NCI-H526 treated with DMSO at 0.1 percent for 48 hours (cell line): ENCODE measurements at regions not wholly inside any gene's neighbourhood (a gene's known extent, or its start where the extent isn't known, plus 50 kb on each side); places are given as distances from the start of the nearest gene placed in this dataset.
A peak's percentile ranks its signal among the peaks of the same experiment; 100 is the strongest.
"Not testable (repeated sequence)": the region's sequence is repeated elsewhere in the genome, so short reads cannot be mapped to it uniquely, and the experiment has no call there.

Source experiments
- DNase-seq: peaks from one replicate; lab custom pipeline; 2025; lab: John Stamatoyannopoulos, UW

DNA sequence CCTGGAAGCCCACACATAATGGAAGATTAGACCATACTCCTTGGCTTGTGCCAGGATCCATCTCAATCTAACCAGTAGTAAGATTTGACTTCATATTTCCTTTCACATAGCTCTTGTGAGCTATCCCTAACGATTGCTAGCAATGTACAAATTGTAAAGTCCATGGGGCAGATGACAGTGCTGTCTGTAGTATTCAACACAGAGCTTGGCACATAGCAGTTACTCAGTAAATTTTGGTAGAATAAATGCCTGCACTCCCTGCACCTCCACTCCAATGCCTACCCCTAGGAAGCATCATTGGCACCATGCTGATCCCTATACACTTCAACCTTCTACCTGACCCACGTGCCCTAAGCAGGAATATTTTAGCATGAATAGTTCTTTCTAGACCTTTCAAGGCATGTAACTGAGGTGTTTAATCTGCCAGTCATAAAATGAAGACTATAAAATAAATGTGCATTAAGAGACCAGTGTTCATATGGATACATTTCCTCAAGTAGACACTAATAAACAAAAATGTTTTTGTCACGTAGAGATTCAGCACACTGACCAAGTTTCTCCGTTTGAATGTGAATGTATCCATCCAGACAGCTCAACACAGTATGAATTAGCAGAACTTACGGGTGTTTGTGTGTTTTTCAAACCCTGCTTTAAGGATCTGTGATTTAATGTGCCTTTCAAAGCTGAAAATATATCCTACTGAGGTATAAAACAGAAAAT, 98.8 kb downstream of the BMP4 start:
- DNase-seq, result no peak

DNA sequence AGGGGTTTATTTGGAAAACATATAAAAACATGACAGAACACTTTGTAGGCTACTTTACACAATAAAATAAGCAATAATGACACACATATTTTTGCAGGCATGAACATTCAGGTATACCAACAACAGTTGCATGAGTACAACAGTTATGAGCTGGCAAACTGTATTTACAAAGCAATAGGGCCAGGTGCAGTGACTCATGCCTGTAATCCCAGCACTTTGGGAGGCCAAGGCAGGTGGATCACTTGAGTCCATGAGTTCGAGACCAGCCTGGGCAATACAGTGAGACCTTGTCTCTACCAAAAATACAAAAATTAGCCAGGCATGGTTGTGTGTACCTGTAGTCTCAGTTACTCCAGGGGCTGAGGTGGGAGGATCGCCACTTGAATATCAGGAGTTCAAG, 101.1 kb downstream of the BMP4 start:
- no peak for DNase-seq

DNA sequence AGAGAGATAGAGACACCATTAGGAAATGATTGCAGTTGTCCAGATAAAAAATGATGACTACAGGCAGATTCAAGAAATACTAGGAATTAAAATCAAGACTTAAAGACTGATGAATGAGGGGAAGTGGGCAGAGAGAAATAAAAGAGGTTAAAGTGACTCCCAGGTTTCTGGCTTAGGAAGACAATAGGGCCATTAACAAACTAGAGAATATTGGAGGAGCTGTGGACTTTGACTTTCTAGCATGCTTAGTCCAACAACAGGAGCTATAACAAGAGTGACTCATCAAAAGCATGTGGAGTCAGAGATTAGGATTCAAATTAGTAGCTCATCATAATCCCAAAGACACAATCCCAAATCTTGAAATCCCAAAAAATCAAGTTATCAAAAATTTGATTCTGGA, 101.5 kb downstream of the BMP4 start:
- no peak for DNase-seq

DNA sequence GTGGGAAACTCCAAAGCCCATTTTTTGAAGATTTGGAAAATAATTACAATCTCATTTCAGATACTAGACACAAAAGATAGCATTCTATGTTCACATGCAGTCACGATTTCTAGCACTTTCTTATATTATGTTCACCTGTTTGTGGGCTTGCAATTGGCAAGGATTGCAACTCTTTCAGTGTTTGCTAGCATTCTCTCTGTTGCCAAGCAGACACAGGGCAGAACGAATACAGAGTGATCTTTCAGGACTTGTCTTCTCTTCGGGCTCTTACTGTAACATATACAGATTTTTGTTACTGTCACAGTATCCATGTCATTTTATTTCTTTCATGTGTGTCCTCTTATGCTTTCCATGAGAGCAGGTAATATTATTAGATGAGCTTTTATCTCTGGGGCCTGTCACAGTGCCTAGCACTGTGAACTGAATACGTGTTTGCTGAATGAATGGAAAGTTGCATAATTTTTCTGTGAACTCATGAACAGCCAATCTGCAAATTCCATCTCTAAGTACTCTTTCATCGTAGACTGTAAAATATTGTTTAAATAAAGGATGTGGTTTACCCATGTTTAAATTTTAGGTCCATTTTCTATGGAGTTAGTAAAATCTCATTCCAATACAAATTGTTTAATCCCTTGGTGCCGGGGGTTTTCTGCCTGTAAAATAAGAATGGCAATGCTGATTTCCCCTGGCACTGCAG, 105.1 kb downstream of the BMP4 start:
- DNase-seq, result no peak

DNA sequence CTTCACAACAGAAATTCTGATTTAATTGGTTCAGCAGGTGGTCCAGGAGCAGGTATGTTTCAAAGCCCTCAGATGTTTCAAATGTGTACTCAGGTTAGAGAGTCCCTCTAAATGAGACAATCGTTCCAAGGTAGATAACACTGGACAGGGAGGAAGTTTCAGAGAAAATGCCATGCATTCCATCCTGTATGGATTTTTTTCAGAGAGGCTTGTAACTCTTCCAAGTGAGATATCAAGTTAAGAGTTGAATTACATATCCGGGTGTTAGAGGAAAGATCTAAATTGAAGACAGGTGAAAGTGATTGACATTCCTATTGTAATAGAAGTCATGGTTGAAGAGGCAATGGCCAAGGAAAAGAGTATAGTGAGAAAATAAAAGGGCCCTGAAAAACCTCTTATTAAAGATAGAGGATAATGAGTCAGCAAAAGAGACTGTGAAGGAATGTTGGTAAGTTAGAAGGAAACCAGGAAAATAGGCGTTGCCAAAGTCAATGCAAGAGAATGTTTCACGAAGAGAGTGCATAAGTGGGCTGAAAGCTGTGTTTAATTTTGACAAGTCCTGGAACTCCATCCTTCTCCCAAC, 105.8 kb downstream of the BMP4 start:
- DNase-seq, result no peak

DNA sequence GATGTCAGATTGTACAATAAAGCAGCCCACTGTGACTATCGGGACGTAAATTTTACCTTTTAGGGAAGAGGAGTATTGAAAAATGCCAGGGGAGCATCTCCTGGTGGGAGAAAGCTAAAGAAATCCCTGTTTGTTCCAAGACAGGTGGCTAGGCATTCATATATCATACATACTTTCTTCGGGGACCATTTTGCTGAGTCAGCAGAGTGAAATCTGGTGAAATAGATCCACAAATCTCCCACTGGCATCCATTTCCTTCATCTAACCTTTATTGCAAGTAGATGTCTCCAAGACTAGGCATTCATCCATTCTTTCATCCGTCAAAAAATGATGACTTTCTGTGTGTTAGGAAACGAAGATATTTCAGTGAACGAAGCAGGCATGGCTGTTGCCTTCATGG, 107.1 kb downstream of the BMP4 start:
- no peak for DNase-seq

DNA sequence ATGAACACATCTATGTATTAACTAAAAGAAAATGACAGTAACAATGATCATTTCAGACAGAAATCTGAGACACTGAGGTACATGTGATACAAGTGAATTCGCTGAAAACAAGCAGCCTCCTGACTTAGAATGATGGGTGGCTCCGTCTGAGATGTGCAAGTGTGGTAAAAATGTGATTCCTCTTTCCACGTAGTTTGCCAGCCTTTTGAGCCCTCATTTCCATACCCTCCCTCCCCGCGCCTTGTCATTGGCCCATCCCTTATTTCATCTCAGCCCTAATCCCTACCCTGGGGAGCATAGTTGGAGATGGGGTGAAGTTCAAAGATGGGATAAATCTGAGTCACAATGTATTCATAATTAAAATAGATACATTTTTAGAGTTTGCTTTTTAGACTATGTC, 107.8 kb downstream of the BMP4 start:
- DNase-seq, result no peak

DNA sequence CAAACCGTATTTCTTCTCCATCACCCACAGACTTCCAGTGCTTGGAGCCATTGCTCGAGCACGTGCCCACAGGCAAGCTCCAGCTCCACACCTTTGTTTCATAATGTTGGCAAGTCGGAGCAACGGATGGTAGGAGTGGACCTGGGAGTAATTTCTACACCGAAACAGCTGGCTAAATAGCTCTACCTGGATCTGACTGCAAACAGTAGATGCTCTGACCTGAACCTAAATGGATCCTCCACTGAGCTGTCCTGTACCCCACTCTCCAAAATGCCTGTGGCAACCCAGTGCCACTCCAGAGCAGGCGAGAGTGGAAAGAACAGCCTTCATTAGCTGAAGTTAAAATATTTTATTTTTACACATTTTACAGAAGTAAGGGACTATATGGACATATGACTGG, 108.7 kb downstream of the BMP4 start:
- DNase-seq, result no peak

DNA sequence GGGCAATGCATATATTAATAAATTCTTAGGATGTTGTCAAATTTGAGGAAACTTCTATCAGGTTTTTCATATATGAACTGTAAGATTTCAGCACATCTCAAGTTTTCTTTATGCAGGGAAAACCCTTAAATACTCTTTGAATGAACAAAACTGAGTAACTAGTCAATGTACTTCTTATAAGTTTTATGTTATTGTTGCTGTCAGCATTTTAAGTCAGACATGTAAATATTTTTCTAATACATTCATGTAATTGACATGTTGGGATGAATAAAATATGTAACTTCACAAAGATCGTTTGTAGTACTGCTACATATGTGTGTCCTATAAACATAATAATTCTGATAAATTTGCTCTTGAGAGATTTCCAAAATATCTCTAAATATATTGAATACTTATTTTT, 109.6 kb downstream of the BMP4 start:
- no peak for DNase-seq

DNA sequence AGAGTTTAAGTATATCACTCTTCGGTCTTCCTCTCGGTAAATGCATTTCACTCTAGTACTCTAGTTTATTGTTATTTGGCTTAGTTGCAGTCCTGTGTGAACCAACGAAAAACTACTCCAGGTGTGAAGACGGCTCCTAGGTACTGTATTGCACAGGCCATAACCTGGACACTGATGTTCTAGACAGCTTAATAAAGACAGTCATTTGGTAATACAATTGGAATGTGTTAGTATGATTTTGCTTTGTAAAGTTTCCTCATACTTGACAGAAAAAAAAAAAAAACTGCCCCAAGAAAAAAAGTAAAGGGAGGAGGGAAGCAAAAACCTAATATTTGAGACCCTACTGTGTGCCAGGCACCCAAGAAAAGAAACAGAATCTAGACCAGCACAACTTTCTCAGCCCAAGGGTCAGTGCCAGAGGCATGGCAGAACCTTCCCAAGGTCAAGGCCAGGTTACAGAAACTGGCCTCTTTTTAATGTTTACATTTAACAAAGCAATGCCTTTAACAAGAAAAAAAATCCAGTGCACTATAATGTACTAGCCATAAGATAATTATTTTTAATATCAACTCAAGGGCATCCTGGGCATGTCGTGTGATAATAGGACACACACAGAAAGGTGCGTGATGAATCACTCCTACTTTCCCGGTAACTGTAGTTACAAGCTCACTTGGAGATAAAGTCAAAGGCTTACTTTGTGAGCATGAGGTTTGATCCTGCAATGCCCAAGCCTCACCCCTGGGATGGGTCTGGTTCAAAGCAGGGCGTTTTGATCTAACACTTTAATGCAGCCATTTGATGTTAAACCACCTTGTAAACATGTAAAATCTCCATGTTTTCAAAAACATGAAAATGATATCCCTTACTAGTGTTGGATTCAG, 110.6 kb downstream of the BMP4 start:
- no peak for DNase-seq

DNA sequence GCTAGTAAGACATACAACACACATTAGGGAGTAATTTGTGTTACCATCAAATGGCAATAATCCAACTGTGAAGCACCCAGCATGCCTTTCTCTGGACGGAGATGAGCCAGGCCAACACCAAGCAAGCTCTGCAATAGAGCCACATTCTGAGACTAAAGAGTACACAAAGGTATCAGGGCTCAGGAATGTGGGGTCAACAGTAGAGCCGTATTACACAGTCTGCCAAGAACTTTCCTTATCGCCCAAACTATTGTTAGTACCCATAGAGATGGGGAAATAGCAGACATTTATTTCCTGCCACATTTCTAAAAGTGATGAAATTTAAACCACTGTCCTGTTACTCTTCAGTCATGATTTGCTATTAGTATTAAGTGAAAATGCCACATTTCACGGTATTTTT, 113.7 kb downstream of the BMP4 start:
- DNase-seq, result no peak

DNA sequence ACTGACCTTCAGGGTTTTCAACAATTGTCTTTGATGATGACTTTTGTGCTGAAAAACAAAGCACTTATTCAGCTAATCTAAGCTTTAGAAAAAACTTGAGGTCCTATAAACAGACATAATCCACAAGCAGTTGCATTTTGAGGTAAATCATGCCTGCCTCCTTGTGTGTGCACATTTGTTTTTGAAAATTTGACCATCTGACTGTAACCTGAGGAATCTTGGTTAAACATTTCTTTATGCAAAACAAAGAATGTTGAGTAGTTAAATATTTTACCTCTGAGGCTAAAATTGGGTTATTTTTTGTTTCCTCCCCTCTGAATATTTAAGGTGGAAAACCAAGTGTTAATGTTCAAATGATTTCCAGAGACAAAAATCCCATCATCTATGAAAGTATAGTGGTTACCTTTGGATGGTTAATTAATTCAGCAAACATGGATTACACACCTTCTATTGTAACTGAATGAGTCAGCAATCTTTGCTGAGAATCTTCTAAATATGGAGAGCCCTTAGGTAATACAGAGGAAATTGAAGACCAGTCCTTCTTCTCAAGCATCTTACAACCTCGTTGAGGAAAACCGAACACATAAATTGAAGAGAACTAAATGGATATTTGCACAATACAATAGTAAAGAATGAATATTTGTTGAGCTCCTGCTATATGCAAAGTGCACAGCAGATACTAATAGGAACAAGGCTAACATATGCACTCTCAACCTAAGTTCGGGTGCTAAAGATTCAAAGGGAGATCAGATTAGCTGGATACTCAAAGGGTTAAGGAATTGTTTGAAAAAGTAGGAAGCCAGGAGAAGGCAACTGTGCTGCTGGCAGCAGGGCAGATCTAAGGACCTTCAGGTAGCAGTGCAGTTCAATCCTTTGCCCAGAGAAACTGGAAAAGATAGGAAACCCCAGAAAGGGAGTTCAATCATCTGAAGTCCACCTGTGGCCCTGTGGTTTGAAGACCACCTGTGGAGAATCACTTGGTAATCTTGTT, 115.2 kb downstream of the BMP4 start:
- DNase-seq, result peak; percentile 63

DNA sequence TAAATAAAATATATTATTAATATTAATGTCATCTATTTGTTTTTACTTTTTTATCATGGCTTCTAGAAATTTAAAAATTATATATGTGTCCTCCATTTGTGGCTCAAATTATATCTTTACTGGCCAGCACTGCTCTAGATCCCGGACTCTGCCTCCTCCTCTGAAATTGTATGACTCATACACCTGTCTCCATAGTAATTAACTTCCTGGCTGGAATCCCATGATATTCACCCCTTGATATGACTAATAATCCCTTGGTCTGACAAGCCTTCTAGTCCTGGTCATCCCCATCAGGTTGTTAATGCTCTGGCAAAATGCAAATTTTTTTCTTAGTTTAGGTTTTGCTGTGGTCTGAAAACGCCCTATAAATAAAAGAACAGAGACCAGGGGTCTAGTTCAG, 116.2 kb downstream of the BMP4 start:
- DNase-seq, result no peak

DNA sequence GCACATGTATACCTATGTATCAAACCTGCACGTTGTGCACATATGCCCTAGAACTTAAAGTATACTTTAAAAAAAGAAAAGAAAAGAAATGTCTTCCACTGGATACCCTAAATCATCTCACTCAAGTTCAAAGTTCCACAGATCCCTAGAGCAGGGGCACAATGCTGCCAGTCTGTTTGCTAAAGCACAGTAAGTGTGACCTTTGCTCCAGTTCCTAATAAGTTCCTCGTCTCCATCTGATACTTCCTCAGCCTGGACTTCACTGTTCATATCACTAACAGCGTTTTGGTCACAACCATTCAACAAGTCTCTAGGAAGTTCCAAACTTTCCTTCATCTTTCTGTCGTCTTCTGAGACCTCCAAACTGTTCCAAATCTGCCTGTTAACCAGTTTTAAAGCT, 118.3 kb downstream of the BMP4 start:
- DNase-seq, result no peak

DNA sequence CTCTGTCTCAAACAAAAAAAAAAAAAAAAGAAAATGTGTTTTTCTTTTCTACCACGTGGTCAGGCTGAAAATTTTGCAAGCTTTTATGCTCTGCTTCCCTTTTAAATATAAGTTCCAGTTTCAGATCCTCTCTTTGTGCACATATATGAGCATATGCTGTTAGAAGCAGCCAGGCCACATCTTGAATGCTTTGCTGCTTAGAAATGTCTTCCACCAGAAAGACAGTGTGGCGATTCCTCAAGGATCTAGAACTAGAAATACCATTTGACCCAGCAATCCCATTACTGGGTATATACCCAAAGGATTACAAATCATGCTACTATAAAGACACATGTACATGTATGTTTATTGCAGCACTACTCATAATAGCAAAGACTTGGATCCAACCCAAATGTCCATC, 119.0 kb downstream of the BMP4 start:
- DNase-seq, result not testable (repeated sequence)

DNA sequence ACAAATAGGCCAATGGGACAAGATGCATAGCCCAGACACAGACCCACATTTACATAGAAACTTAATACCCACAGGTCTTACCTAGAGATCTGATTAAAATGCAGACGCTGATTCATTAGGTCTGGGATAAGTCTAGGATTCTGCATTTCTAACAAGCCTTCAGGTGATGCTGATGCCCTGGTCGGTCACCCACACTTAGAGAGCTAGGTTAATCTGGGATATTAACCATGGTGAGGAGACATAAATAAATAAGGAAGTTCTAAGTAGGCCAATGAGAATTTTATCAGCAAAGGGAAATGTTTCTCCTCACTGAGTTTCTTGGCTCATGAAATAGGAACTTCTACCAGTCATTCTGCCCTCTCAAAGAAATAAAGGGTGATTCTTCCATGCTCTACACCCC, 120.1 kb downstream of the BMP4 start:
- peak; percentile 17 for DNase-seq

DNA sequence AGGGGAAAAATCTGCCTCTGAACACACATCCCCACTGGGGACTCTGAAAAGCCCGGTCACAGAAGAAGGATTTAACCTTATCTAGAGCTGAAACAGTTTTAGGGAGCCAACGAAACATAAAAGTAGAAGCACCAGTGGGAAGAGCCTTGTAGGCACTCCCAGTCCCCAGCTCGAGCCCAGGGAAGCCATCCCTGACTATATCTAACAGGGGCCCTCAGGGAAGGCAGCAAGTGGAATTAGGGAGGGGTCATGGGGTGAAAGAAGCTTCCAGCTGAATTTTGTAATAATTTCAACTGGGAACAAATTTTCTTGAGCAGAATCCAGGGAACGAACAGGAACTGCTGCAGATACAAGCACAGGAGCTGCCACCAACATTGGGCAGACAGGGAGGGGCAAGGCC, 127.8 kb downstream of the BMP4 start:
- DNase-seq, result no peak

DNA sequence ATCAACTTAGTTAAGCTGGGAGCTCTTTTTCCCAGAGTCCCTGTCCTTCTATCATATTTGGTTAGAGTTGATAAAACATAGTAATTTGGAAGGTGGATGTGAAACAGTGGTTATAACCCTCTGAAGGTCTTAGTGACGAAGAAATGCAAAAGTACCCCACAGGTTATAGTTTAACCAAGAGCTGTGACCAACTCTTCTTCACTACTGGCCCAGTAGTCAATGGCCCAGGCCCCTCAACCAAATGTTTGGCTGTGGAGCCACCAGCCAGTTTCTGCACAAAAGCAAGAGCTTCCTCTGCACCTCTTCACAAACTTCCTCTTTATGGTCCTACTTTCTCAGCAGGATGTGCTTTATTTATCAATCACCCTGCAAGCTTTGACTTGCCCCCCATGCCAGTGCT, 132.6 kb downstream of the BMP4 start:
- DNase-seq, result no peak

DNA sequence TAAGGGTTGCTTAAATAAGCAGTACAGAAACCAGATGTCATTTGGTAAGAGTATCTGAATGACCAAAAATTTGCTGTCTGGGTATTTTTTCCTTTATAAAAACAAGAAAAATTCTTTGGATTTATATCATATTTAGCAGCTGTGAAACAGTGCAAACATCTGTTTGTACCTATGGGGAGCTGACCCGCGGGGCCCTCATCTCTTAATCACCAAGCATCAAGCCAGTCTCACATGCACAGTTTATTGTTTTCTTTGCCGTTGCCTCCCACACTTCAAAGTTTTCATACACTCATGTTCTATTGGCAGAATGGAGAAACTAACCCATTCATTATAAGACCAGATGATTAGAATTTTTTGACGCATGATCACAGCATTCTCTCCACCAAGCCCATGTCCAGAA, 142.2 kb downstream of the BMP4 start:
- DNase-seq, result no peak

DNA sequence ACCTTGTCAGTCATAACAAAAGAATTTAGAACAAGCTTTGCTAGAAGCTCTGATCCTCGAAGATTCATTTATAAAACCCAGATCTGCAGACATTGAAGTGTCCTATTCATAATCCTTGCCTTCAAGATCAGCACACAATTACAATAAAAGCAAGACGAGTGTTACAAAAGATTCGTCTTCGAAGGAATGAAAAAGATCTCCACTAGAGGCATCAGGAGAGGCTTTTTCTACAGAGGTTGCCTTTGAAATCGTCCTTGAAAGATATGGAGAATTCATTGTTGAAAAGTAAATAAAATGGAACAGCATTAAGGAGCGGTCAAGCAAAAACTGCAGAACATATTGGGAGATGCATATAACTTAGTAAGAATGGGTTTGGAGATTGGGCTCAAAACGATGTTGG, 146.4 kb downstream of the BMP4 start:
- no peak for DNase-seq

DNA sequence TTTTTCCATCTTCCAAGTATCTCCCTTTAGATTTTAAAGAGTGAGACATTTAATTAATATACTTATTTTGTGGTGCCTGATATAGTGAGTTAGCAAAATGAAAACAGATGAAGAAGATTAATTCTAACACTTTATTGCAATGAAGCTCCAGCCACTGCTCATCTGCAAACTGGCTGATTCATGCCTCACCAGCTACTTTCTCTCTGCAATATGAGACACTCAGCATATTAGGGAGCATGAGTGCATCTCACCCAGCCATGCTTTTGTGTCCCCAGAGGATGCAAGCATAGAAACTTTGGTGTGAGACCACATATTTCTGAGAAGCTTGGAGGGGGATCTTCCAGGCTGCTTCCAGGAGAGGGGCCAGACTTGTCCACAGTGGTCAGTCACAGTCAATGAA, 148.6 kb downstream of the BMP4 start:
- no peak for DNase-seq
